Jurkat, Clone E6-1 (cell line): ENCODE measurements at regions not wholly inside any gene's neighbourhood (a gene's known extent, or its start where the extent isn't known, plus 50 kb on each side); places are given as distances from the start of the nearest gene placed in this dataset.

Source experiments
- DNase-seq: peaks from one replicate; pipeline ENCODE4 v3.0.0-alpha.2; 2011; ENCODE audit warnings: low read depth, low spot score
- H3K4me3 ChIP-seq: 2 replicates; pipeline ENCODE4 v1.5.1; 2011; ENCODE audit warnings: mild to moderate bottlenecking, low read length, control low read depth, moderate library complexity

DNA sequence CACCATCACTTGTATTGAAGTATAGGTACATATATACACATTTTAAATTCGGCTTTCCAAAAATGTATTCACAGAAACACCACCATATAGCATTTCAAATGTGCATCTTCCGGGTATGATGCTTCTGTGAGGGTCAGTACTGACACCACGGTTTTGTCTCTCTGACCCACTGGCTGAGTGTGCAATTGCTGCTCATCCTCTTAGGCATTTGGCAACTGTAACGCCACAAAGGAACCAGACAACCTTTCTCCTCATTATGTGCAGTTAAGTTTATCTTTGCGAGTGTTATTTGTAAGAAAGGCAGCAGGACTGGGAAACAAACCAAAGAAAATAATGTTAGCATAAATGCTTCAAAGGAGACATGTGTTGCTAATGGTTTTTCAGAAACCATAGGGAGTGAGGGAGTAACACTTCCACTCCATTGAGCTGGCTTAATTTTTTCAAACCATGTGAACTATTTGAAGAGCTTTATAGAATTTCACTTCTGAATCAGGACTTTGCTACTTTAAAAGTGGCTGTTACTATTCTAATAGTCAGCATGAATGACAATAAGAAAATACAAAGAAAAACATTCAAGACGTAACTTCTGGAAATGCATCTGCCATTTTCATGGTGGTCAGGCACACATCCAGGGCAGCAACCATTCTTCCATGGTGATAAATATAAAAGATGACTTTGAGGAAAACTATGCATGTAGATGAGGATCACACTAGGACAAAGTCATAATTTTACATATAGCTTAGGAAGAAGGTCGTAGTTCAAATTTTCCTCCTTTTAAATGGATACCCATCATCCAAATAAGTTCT is 423.3 kb downstream of the MZT1 start:
- H3K4me3 ChIP-seq: no peak overlapping the region
- DNase-seq: no peak

DNA sequence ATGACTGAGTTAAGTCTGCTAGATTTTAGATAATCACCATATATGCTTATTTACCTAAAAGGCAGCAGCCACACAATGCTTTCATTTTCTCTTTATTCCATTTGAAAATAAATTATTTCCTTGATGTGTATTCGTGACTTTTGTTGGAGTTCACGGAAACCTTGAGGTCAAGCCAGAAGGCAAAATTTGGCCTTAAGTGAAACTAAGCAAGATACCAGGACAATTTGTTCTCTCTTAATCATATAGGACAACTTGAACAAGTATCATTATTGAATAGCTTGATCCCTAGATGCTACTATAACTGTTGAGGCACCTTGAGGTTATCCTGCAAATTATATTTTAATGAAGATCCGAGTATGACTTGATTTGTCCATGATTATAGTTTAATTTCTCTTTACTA is 429.2 kb upstream of the DACH1 start:
- DNase-seq: no peak
- no peak overlapping the region for H3K4me3 ChIP-seq

DNA sequence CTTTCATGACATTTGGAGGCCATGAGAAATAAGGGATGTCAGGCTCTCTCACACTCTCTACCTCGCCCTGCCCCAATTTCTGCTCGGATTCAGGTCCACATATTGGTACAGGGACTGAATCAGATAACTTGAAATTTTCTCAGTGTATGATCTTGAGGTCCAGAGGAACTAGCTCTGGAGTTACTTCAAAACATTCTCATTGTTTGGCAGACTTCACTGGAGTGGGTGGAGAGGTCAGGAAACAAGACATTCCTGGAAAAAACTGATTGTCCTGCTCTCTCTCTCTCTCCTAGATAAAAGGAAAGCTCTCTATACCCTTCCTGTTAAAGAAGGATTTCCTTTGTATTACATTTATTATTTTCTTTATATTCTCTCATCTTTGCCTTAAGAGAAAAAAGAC is 428.1 kb upstream of the DACH1 start:
- no peak for DNase-seq
- H3K4me3 ChIP-seq: no peak overlapping the region

DNA sequence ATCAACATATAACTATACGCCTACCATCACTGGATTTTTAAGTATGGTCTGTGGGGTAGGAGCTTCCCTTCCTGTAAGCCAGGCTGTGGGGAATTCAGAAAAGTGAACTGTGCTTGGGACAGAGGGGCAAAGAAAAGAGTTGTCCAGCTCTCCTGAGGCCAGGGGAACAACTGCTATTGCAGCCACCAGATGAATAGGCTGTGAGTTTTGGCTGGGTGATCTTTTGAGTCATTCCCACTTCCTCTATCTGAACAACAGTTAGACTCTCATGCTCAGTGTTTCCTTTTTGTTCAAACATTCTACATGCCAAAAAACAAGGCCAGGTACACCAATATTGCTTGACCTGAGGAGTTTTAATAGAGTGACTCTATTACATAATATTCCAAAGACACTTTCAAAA is 426.2 kb upstream of the DACH1 start:
- no peak for DNase-seq
- H3K4me3 ChIP-seq: no peak overlapping the region

DNA sequence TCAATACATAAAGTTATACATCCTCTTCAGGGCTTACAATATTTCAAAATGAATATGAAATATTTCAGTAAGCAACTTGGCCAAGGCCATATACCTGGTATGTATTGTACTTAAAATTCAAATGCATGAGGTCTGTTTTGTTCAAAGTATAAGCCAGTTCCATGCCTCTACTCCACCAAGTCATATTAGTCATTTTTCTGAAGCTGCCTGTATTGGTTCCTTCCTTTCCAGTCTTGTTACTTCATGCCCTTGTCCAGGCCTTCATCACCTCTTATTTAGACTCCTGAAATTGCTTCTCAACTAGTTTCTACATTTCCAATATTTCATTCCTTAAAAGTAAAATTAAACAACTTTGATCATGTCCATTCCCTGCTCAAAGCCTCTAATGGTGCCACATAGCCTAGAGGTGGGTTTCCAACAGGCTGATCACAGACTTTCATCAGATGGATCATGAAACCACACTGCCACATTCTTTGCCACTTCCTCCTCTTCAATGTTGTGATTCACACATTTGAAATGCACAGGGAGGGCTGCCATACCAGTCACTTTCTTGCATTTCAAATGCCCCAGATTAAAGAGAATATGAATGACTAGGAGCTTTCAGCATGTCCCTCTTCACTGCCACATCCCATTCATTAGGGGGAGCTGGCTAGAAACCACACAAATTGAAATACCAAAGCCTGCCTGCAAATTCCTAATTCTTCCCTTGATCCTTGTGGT is 424.1 kb upstream of the DACH1 start:
- no peak overlapping the region for H3K4me3 ChIP-seq

DNA sequence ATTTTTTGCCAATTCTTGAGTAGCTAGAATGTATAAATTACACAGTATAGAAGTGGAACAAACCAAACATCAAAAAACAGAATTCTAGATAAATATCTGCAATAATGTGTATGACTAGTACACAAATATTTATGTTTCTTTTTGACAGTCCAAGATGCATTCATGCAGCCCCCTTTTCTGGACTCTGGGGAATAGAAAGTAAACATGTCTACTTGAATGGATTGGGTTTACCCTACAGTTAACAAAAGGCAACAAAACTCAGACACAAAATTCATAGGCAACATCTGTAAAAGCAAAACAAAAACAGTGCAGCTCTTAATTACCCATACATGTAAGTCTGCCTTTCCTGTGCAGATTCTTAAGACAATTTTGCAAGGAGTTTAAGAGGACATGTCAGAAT is 419.4 kb upstream of the DACH1 start:
- no peak for DNase-seq
- no peak overlapping the region for H3K4me3 ChIP-seq

More for the DNA sequence above, 424.1 kb upstream of the DACH1 start:
- DNase-seq: peak; percentile 8

DNA sequence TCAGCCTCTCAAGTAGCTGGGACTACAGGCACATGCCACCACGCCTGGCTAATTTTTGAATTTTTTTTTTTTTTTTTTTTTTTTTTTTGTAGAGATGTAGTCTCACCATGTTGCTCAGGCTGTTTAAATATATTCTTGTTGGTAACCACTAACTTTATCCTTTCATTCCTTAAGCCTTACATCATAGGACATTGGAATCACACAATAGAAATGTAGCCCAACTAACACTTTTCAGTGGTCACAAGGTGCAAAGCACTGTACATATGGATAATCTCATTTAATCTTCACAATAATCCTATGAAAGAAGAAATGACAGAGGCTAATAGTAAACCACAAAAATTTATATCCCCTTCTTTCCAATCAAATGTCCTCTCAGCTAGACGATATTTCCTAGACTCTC is 417.8 kb upstream of the DACH1 start:
- DNase-seq: no peak
- no peak overlapping the region for H3K4me3 ChIP-seq

DNA sequence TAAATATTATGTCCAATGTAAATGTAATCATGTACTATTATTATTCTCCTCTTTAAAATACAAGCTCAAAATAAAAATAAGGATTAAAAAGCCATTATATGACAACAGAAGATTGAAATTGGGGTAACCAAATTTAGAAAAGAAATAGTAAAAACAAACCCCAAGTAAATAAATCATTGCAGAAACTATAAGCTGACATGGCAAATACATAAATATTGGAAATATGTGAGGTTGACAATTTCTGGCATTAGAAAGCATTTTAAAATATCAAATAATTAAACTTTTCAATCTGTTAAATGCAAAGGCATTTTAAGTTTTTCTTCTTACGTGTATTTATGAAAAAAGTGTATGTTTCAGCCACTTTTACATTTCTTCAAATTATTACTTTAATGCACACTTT is 394.7 kb upstream of the DACH1 start:
- DNase-seq: no peak
- H3K4me3 ChIP-seq: no peak overlapping the region

DNA sequence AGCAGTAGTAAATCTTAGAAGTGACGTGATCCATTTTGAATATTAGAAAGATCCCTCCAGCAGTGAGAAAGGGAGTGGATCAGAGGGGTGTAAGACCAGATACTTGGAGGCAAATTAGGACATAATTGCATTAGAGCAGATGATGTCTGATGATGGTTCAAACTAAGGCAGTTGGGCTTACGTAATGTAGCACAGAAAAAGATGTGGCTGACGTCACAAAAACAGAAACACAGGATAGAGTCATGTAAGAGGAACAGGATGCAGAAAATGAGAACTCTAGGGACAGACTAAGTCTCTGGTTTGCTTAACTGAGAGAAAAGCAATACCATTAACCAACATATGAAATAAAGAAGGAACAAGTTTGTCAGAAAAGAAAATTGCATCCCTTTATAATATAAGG is 392.5 kb upstream of the DACH1 start:
- DNase-seq: no peak
- no peak overlapping the region for H3K4me3 ChIP-seq

DNA sequence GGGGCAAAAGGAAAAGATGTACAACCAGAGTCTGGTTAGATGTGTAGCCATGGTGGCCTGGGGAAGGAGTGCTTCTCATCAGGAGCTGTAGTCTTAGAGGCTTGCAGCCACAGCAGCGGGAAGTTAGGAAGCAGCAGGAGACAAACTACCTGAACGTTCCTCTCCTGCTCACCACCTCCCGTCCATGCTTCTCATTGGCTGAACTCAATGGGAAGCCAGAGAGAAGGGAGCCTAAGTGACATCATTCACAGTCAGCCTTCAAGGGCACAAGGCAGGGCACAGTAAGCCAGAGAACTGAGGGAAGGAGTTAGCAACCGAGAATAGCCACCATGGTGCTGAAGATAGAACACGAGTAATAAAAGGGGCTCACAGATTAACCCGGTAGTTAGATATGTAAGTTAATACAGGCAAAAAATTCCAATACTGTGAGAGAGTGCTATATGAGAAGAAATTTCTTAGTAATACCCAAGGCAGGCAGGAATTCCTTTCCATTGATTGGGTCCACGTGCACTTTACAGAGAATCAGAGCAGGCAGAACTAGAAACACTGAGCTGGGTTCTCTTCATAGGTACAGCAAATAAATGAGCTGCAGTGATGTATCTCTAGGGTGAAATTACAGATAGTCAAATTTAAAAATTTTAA is 391.5 kb upstream of the DACH1 start:
- no peak for DNase-seq

DNA sequence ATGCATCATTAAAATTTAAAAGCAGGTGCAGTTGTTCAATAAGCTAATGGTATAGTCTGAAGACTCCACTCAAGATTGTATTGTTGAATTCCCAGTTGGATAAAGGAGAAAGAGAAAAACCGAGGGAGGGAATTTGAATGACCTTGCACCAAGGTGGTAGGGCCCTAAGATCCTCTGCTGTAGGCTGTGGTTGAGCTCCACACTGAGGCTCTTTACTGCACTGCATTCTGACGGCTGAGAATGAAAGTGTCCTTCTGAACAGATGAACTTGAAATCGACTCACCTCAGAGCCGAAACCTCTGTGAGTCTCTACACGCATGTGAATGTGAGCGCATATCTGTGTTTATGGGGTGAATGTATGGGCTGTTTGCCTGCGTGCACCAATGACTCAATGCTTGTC is 388.9 kb upstream of the DACH1 start:
- no peak overlapping the region for H3K4me3 ChIP-seq
- DNase-seq: peak; percentile 5

More for the DNA sequence above, 391.5 kb upstream of the DACH1 start:
- H3K4me3 ChIP-seq: no peak overlapping the region

DNA sequence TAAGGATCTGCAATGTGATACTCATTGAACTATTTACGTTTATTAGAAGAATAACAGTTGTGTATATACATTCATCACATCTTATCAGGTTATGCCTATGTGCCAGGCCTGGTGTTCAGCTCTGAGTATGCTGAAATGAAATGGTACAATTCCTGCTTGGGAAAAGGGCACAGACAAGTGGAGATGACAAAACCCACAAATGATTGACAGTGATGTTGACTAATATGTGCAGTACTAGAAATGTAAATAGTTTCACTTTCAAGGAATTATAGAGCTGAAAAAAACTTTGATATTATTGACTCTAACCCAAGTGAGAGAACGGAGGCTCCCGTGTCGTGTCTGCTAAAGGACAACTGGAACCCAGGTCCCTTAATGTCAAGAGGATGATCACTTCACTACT is 386.8 kb upstream of the DACH1 start:
- DNase-seq: no peak
- H3K4me3 ChIP-seq: no peak overlapping the region

DNA sequence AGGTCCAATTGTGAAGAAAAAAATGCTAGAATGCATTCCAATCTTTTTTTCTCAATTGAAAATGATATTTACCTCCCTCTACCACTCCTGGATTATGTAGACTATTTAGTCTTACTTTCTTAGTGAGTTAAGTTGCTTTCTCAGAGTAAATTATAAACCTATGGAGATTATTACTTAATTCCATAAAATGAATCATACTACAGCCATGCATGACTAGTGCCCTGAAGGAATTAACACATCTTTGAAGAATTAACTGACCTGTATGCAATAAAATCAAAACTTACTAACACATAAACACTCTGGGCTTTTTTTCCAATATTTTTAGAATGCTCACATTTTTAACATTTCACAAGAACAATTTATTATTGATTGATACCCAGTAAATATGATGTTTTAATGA is 379.4 kb upstream of the DACH1 start:
- DNase-seq: no peak
- no peak overlapping the region for H3K4me3 ChIP-seq

DNA sequence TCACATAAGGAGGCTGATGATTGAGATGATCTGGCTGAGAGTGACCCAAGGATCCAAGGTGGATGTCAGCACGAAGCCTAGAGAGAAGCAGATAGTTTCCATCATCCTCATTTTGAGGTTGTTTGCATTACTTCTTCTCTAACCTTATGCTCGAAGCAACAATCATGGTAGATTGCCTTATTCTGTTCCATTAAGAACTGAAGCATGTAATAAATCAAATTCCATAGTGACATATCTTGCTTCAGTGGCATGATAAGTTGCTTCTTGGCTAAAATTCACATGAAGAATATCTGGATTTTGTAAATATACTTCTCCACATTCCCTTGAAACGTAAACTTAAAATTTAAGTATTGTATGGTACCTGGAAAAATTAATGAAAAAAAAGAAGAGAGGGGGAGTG is 377.8 kb upstream of the DACH1 start:
- no peak for DNase-seq
- no peak overlapping the region for H3K4me3 ChIP-seq

DNA sequence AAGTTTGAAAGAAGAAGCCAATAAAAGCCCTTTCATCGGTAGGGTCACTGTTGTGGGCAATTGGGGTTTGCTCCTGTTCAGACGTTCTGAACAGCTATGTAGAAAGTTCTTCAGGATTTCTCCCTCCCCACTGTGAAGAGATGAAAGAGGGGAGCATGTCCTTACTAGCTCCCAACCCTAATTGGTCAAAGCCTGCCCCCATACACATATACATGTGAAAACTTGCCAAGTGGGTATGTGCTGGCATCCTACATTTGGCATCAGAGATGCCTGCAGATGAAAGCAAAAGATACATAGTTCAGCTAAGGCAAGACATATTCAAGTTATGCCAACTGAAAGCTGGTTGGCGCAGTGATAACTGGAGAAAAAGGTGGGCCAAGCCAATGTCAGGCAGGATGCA is 363.1 kb upstream of the DACH1 start:
- no peak overlapping the region for H3K4me3 ChIP-seq
- no peak for DNase-seq

DNA sequence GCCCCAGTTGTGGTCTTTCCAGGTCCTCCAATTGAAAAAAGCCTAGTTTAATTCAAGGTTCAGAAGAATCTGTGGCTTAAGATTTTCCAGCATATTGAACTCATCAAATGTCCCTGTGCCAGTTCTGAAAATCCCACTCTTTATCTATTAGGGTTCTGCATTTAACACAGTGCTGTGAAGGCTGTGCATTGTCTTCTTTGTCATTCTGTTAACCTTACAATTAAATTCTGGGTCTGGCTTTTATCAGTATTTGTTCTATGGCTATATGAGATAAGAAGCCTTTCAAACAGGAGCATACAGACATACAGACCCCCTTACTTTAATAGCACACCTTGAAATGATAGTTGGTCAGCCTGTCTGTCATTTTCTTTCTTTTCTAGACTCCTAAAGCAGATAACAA is 362.1 kb upstream of the DACH1 start:
- H3K4me3 ChIP-seq: no peak overlapping the region
- no peak for DNase-seq

DNA sequence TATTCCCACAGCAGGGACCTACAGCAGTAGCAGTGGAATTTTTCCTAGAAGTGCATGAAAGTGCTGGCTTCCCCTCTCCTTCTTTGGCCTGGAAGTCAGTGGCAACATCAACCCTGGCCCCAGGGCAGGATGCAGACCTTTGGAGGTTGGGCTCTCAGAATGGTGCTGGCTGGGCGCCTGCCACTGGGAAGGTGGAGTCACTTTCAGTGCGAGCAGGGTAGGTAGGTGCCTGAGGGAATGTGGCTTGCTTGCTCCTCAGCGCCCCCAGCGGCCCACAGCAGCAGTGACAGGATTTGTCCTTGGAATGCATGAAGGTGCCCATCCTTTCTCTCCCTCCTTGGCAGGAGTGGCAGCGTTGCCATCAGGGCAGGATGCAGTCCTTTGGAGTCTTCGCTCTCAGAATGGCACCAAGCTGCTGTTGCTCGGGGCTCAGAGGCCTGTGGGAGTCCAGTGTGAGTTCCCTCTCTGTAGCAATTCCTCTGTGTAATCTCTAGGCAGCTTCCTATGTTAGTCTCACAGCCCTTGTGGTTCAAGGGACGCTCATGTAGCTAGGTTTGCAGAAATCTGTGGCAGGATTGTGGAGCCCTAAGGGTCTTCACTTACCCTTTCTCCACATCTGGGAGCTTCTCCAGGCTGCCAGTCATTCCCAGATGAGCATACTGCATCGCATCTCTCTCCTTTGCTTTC is 354.4 kb upstream of the DACH1 start:
- DNase-seq: peak; percentile 15

DNA sequence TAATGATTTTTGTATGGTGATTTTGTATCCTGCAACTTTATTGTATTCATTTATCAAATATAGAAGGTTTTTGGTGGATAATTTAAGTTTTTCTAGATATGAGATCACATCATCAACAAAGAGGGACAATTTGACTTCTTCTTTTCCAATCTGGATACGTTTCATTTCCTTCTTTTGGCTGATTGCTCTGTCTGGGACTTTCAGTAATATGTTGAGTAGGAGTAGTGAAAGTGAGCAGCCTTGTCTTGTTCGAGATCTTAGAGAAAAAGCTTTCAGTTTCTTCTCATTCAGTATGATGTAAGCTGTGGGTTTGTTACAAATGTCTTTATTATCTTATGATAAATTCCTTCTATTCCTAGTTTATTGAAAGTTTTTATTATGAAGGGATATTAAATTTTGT is 352.0 kb upstream of the DACH1 start:
- no peak overlapping the region for H3K4me3 ChIP-seq
- no peak for DNase-seq

More for the DNA sequence above, 354.4 kb upstream of the DACH1 start:
- H3K4me3 ChIP-seq: no peak overlapping the region

DNA sequence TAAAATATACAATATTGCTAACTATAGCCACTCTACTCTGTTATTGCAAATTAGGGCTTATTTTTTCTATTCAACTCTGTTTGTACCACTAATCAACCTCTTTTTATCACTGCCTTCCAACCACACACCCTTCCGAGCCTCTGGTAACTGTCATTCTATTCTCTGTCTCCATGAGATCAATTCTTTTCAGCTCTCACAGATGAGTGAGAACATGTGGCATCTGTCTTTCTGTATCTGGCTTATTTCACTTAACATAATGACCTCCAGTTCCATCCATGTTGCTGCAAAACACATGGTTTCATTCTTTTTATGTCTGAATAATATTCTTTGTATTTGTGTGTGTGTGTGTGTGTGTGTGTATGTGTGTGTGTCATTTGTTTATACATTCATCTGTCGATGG is 350.1 kb upstream of the DACH1 start:
- DNase-seq: no peak
- no peak overlapping the region for H3K4me3 ChIP-seq

DNA sequence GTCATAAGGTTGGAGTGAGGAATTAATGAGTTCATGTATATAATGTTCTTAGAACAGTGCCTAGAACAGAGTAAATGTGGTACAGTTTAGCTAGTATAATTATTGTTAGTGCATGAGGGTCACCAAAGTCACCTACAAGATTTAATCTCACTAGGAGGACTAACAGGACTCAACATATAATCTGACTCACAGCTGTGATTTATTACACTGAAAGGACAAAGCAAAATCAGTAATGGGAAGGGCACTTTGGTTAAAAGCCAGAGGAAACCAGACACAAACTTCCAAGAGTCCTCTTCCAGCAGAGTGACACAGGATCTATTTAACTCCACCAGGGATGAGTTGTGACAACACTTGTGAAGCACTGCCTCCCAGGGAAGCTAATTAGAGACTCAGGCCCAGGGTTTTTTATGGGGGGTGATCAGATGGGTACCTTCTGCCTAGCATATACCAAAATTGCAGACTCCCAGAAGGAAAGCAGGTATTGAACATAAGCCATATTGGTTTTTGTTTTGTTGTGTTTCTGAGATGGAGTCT is 341.2 kb upstream of the DACH1 start:
- H3K4me3 ChIP-seq: no peak overlapping the region
- no peak for DNase-seq
